A673 (cell line): ENCODE measurements at regions not wholly inside any gene's neighbourhood (a gene's known extent, or its start where the extent isn't known, plus 50 kb on each side); places are given as distances from the start of the nearest gene placed in this dataset.
"Not testable (repeated sequence)": the region's sequence is repeated elsewhere in the genome, so short reads cannot be mapped to it uniquely, and the experiment has no call there.

Source experiments
- BruUV-seq: library from RNA; stranded (reverse); fragments of 400-500 nt; replicated peaks from 2 replicates; lab custom pipeline; 2021; lab: Mats Ljungman, UMichigan
- CTCF ChIA-PET: fragments of 300-600 bp; sonication (Branson Sonifier 250); formaldehyde crosslinking; loops from one replicate; lab custom pipeline; 2022; ENCODE audit warnings: antibody characterized with exemption; lab: Charles Lee
- POLR2A ChIA-PET: fragments of 300-600 bp; sonication (Branson Sonifier 250); formaldehyde crosslinking; loops from one replicate; lab custom pipeline; 2022; ENCODE audit warnings: antibody characterized with exemption; ENCODE audit not compliant: low non-redundant PET; lab: Charles Lee
- DNase-seq: peaks from one replicate; pipeline ENCODE4 v3.0.0-alpha.2; 2015; ENCODE audit warnings: low spot score
- H3K27ac ChIP-seq: fragments of 200-600 bp; sonication (generic); 2 replicates; pipeline ENCODE4 v1.5.1; 2016; ENCODE audit warnings: mixed run types, low read depth, mild to moderate bottlenecking, mixed read lengths, antibody characterized with exemption, low read length; ENCODE audit not compliant: poor library complexity, severe bottlenecking
- H3K27me3 ChIP-seq: fragments of 200-600 bp; sonication (generic); replicated peaks from 2 replicates; pipeline ENCODE4 v1.6.1; 2017; ENCODE audit warnings: mixed run types, low read depth, mild to moderate bottlenecking, mixed read lengths, antibody characterized with exemption, low read length; ENCODE audit not compliant: insufficient read depth, poor library complexity
- H3K36me3 ChIP-seq: fragments of 200-600 bp; sonication (generic); 2 replicates; pipeline ENCODE4 v1.6.1; 2016; ENCODE audit warnings: mixed run types, mild to moderate bottlenecking, mixed read lengths, antibody characterized with exemption, low read length; ENCODE audit not compliant: insufficient read depth, poor library complexity, severe bottlenecking
- H3K4me1 ChIP-seq: fragments of 200-600 bp; sonication (generic); 2 replicates; pipeline ENCODE4 v1.6.1; 2017; ENCODE audit warnings: mixed run types, mild to moderate bottlenecking, mixed read lengths, antibody characterized with exemption, low read length; ENCODE audit not compliant: insufficient read depth, poor library complexity, severe bottlenecking
- H3K4me3 ChIP-seq: fragments of 200-600 bp; sonication (generic); 2 replicates; pipeline ENCODE4 v1.5.1; 2016; ENCODE audit warnings: low read depth, mixed run types, mild to moderate bottlenecking, mixed read lengths, low read length; ENCODE audit not compliant: poor library complexity, severe bottlenecking
- H3K9me3 ChIP-seq: fragments of 200-600 bp; sonication (generic); 2 replicates; pipeline ENCODE4 v1.6.1; 2016; ENCODE audit warnings: mixed run types, low read depth, mild to moderate bottlenecking, mixed read lengths, antibody characterized with exemption, low read length; ENCODE audit not compliant: poor library complexity, severe bottlenecking
- EZH2 ChIP-seq: fragments of 200-600 bp; sonication (generic); IDR thresholded peaks from 2 replicates; pipeline ENCODE4 v1.6.1; 2017; ENCODE audit warnings: borderline replicate concordance, low read depth, mild to moderate bottlenecking, mixed read lengths, antibody characterized with exemption, low read length; ENCODE audit not compliant: poor library complexity, severe bottlenecking
- intact Hi-C: fragments of 100-400 bp; cut with micrococcal nuclease; formaldehyde crosslinking; loops from one replicate; pipeline ENCODE4 v1.10.0; 2022; ENCODE audit not compliant: unreplicated experiment
- TF ChIP-seq, protein P1 (sequence below): fragments of 300-800, 200-600 bp; sonication (generic); conservative IDR thresholded peaks from 2 replicates; pipeline ENCODE4 v1.5.1; 2017; ENCODE audit warnings: low read depth, mild to moderate bottlenecking, antibody characterized with exemption, low read length, moderate library complexity, mixed read lengths

DNA sequence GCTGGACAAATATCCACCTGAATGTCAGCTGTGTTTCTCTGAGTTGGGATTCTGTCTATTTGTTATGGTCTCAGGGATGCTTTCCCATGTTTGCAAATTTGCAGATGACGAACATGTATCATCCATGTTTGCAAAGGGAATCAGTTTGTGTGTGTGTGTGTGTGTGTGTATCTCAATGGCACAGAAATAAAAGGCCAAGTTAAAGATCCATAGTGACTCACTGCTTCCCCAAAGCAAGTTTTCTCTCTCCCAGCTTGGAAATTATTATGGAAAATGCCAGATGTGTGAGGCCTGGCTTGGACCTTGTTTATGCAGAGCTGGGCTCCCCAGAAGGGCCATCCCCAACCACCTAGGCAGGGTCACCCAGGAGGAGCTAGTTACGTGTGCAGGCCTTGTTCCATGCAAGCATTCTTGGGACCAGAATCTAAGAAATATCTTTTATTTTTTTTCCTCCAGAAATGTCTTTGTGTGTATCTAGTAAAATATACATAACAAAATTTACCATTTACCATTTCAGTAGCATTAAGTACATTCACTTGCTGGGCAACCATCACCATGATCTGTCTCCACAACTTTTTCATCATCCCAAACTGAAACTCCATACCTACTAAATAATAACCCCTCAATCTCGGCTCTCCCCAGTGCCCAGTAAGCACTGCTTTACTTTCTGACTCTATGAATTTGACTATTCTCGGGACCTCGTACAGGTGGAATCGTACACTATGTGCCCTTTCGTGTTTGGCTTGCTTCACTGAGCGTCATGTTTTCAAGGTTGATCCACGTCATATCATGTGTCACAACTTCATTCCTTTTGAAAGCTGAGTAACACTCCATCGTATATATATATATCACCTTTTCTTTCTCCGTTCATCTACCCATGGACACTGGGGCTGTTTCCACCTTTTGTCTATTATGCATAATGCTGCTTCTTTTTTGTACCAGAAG is 56.6 kb upstream of the WNT7B start:
- H3K27ac ChIP-seq = no peak overlapping the region
- ChIA-PET POLR2A (interaction anchor here (0.6 kb wide), 1 partner anchor 374 kb away, joined by 13 read pairs; no protein-coding TSS in a partner anchor), CTCF (no interaction called here)
- no peak overlapping the region for H3K4me3 ChIP-seq
- no peak for DNase-seq
- TF ChIP-seq EZH2 = no peak
- TF ChIP-seq, protein P1, sequence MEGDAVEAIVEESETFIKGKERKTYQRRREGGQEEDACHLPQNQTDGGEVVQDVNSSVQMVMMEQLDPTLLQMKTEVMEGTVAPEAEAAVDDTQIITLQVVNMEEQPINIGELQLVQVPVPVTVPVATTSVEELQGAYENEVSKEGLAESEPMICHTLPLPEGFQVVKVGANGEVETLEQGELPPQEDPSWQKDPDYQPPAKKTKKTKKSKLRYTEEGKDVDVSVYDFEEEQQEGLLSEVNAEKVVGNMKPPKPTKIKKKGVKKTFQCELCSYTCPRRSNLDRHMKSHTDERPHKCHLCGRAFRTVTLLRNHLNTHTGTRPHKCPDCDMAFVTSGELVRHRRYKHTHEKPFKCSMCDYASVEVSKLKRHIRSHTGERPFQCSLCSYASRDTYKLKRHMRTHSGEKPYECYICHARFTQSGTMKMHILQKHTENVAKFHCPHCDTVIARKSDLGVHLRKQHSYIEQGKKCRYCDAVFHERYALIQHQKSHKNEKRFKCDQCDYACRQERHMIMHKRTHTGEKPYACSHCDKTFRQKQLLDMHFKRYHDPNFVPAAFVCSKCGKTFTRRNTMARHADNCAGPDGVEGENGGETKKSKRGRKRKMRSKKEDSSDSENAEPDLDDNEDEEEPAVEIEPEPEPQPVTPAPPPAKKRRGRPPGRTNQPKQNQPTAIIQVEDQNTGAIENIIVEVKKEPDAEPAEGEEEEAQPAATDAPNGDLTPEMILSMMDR = no peak
- no peaks in the 10 kb centered on the region for H3K36me3 ChIP-seq
- H3K9me3 ChIP-seq = no peaks in the 10 kb centered on the region
- intact Hi-C loops = no loop called here
- BruUV-seq = no TSS peak
- H3K4me1 ChIP-seq = peaks cover 10% of the 10 kb centered on the region
- H3K27me3 ChIP-seq = no peaks in the 10 kb centered on the region

DNA sequence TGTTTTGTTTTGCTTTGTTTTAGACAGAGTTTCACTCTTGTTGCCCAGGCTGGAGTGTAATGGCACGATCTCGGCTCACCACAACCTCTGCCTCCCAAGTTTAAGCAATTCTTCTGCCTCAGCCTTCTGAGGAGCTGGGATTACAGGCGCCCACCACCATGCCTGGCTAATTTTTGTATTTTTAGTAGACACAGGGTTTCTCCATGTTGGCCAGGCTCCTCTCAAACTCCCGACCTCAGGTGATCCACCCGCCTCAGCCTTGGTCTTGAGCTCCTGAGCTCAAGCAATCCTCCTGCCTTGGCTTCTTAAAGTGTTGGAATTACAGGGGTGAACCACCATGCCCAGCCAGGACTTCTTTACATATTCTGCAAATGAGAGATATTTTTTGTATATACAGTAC is 57.5 kb upstream of the WNT7B start:
- Histone ChIP-seq H3K4me1 (peaks cover 10% of the 10 kb centered on the region), H3K27ac (peak overlapping the region; percentile 85)
- intact Hi-C loops, CTCF ChIA-PET, H3K36me3 ChIP-seq, POLR2A ChIA-PET, H3K4me3 ChIP-seq, DNase-seq, BruUV-seq, H3K27me3 ChIP-seq, H3K9me3 ChIP-seq: not testable (repeated sequence)

DNA sequence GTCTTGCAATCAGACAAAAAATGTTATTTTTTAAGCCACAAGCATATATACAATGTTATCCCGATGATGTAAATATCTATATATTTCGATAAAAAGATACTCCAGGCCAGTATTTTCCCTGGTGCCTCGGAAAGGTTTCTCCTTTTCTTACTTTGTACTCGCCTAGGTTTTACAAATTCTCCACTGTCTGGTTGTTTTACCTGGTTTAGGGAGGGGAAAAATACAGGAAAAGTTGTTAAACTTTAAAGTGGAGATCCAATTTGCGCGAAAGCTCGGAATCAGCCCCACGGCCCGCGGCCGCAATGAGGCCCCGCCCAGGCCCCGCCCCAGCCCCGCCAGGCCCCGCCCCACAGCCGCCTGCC is 58.4 kb upstream of the WNT7B start:
- no peak for TF ChIP-seq EZH2
- DNase-seq = no peak
- peak overlapping the region; percentile 98 for H3K4me3 ChIP-seq
- intact Hi-C loops = no loop called here
- ChIA-PET CTCF (interaction anchor here (0.5 to 1.2 kb wide), 4 partner anchors 13 to 528 kb away, joined by 3 to 10 read pairs (median 4); no protein-coding TSS in a partner anchor), POLR2A (interaction anchor here (0.5 to 0.6 kb wide), 3 partner anchors 34 to 45 kb away, joined by 3 to 6 read pairs (median 3); no protein-coding TSS in a partner anchor)
- no peaks in the 10 kb centered on the region for H3K9me3 ChIP-seq
- H3K36me3 ChIP-seq = no peaks in the 10 kb centered on the region
- H3K27me3 ChIP-seq = no peaks in the 10 kb centered on the region
- BruUV-seq = no TSS peak
- peak overlapping the region; percentile 85 for H3K27ac ChIP-seq
- peaks cover 10% of the 10 kb centered on the region for H3K4me1 ChIP-seq
